ENCODE measurements at regions not wholly inside any gene's neighbourhood (a gene's known extent, or its start where the extent isn't known, plus 50 kb on each side); places are given as distances from the start of the nearest gene placed in this dataset.

DNA sequence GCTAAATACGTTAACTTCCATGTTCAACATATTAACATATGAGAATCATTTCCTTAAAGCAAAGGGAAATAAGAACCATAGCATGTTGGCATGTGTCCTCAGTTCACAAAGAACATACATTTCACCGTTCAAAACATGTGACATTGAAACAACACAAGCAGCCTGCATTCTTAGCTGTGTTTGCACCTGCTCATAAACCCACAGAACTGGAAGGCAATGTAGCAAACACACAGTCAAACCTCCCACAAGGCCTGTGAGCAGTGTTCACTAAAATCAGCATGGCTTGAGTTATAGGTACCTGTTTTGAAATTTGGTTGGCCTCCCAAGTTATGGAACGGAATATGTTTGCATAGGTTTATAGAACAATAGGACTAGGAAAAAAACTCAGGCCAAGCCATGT is 504.9 kb upstream of the AMELY start:
- TF ChIP-seq, protein P1, sequence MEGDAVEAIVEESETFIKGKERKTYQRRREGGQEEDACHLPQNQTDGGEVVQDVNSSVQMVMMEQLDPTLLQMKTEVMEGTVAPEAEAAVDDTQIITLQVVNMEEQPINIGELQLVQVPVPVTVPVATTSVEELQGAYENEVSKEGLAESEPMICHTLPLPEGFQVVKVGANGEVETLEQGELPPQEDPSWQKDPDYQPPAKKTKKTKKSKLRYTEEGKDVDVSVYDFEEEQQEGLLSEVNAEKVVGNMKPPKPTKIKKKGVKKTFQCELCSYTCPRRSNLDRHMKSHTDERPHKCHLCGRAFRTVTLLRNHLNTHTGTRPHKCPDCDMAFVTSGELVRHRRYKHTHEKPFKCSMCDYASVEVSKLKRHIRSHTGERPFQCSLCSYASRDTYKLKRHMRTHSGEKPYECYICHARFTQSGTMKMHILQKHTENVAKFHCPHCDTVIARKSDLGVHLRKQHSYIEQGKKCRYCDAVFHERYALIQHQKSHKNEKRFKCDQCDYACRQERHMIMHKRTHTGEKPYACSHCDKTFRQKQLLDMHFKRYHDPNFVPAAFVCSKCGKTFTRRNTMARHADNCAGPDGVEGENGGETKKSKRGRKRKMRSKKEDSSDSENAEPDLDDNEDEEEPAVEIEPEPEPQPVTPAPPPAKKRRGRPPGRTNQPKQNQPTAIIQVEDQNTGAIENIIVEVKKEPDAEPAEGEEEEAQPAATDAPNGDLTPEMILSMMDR (IDR thresholded peaks at IDR 0.05) = no peak
- TF ChIP-seq EZH2 (IDR thresholded peaks at IDR 0.05; ENCODE audit: borderline replicate concordance, insufficient read depth, low read depth, low read length, poor library complexity, severe bottlenecking) = no peak

Data from B cell (primary cell).